GM23338 (cell line): ENCODE measurements at regions not wholly inside any gene's neighbourhood (a gene's known extent, or its start where the extent isn't known, plus 50 kb on each side); places are given as distances from the start of the nearest gene placed in this dataset.

ENCODE experiments used
- ATAC-seq: fragments of 200-7000 bp; cut with Tn5 transposase; 3 replicates; pipeline ENCODE4 v1.9.1; 2020
- DNase-seq: peaks from one replicate; pipeline ENCODE4 v3.0.0-alpha.2; 2015; ENCODE audit warnings: low spot score
- H2AFZ ChIP-seq: fragments of 200-600 bp; sonication (generic); 2 replicates; pipeline ENCODE4 v1.8.0; 2016; ENCODE audit warnings: antibody characterized with exemption, mild to moderate bottlenecking, moderate library complexity
- H3F3A ChIP-seq: fragments of 200-600 bp; sonication (generic); replicated peaks from 2 replicates; pipeline ENCODE4 v1.8.0; 2017; ENCODE audit warnings: antibody characterized with exemption, mixed run types, low read depth
- H3K27ac ChIP-seq: fragments of 200-600 bp; sonication (generic); 2 replicates; pipeline ENCODE4 v1.6.1; 2016; ENCODE audit warnings: low read depth
- H3K27me3 ChIP-seq: fragments of 200-600 bp; sonication (generic); 2 replicates; pipeline ENCODE4 v1.8.0; 2016; ENCODE audit warnings: mild to moderate bottlenecking, mixed run types, moderate library complexity; ENCODE audit not compliant: insufficient read depth
- H3K36me3 ChIP-seq: fragments of 200-600 bp; sonication (generic); 2 replicates; pipeline ENCODE4 v1.8.0; 2016; ENCODE audit warnings: mild to moderate bottlenecking; ENCODE audit not compliant: insufficient read depth
- H3K4me1 ChIP-seq: fragments of 200-600 bp; sonication (generic); 2 replicates; pipeline ENCODE4 v1.8.0; 2016; ENCODE audit warnings: mild to moderate bottlenecking, moderate library complexity; ENCODE audit not compliant: insufficient read depth
- H3K4me2 ChIP-seq: fragments of 200-600 bp; sonication (generic); 2 replicates; pipeline ENCODE4 v1.7.1; 2017; ENCODE audit warnings: mixed run types
- H3K4me3 ChIP-seq: fragments of 200-600 bp; sonication (generic); 2 replicates; pipeline ENCODE4 v1.6.1; 2016; ENCODE audit warnings: mixed run types
- H3K79me2 ChIP-seq: fragments of 200-600 bp; sonication (generic); replicated peaks from 2 replicates; pipeline ENCODE4 v1.8.0; 2017; ENCODE audit warnings: mild to moderate bottlenecking; ENCODE audit not compliant: insufficient read depth
- H3K9me2 ChIP-seq: fragments of 200-600 bp; sonication (generic); 2 replicates; pipeline ENCODE4 v1.8.0; 2017; ENCODE audit not compliant: insufficient read depth
- H4K20me1 ChIP-seq: fragments of 200-600 bp; sonication (generic); replicated peaks from 2 replicates; pipeline ENCODE4 v1.8.0; 2017; ENCODE audit warnings: mild to moderate bottlenecking; ENCODE audit not compliant: insufficient read depth
- H3K27ac Mint-ChIP-seq: 2 replicates; pipeline ENCODE4 v1.8.0; 2020; ENCODE audit warnings: inconsistent platforms, mild to moderate bottlenecking, moderate library complexity, mixed read lengths
- H3K27me3 Mint-ChIP-seq: 3 replicates; pipeline ENCODE4 v1.8.0; 2022; ENCODE audit warnings: low read depth, mild to moderate bottlenecking, moderate library complexity, mixed read lengths, inconsistent platforms; ENCODE audit not compliant: insufficient read depth, poor library complexity
- H3K36me3 Mint-ChIP-seq: 3 replicates; pipeline ENCODE4 v1.8.0; 2021; ENCODE audit warnings: low read depth, mild to moderate bottlenecking, inconsistent platforms, moderate library complexity, mixed read lengths
- H3K4me1 Mint-ChIP-seq: 3 replicates; pipeline ENCODE4 v1.8.0; 2020; ENCODE audit warnings: mild to moderate bottlenecking, inconsistent platforms, mixed read lengths
- H3K4me3 Mint-ChIP-seq: 3 replicates; pipeline ENCODE4 v1.8.0; 2021; ENCODE audit warnings: moderate library complexity, mild to moderate bottlenecking, inconsistent platforms, mixed read lengths
- H3K9me3 Mint-ChIP-seq: 3 replicates; pipeline ENCODE4 v1.8.0; 2020; ENCODE audit warnings: moderate library complexity, mild to moderate bottlenecking, inconsistent platforms, mixed read lengths
- CREB1 ChIP-seq: fragments of 250-450 bp; sonication (Bioruptor Pico); IDR thresholded peaks from 2 replicates; pipeline ENCODE4 v1.5.0; 2020; ENCODE audit warnings: low read depth, mild to moderate bottlenecking, moderate library complexity
- CTCF ChIP-seq, 2 experiments: fragments of 200-600 bp in 1 of 2; sonication (generic) in 1 of 2; conservative IDR thresholded peaks; 2 replicates each; pipeline versions ENCODE4 v1.5.1 to v1.6.1; 2016 to 2017; ENCODE audit warnings: antibody characterized with exemption in 2 of 2, low read depth in 2 of 2, mild to moderate bottlenecking in 2 of 2, moderate library complexity in 1 of 2
- EZH2phosphoT487 ChIP-seq: fragments of 200-600 bp; sonication (generic); IDR thresholded peaks from one replicate; pipeline ENCODE4 v1.8.1; 2018; ENCODE audit warnings: antibody characterized with exemption; ENCODE audit not compliant: unreplicated experiment
- NANOG ChIP-seq: IDR thresholded peaks from 2 replicates; pipeline ENCODE4 v1.6.1; 2016; ENCODE audit warnings: antibody characterized with exemption, borderline replicate concordance
- POLR2AphosphoS5 ChIP-seq: IDR thresholded peaks from 2 replicates; pipeline ENCODE4 v1.6.1; 2016; ENCODE audit warnings: antibody characterized with exemption, low read depth
- REST ChIP-seq: IDR thresholded peaks from one replicate; pipeline ENCODE4 v1.6.1; 2018; ENCODE audit warnings: antibody characterized with exemption; ENCODE audit not compliant: unreplicated experiment
- STAT1 ChIP-seq: IDR thresholded peaks from one replicate; pipeline ENCODE4 v1.6.1; 2016; ENCODE audit warnings: antibody characterized with exemption; ENCODE audit not compliant: unreplicated experiment
- ZNF114 ChIP-seq: fragments of 250-450 bp; sonication (Bioruptor Pico); IDR thresholded peaks from 2 replicates; pipeline ENCODE4 v1.5.0; 2020; ENCODE audit warnings: mild to moderate bottlenecking, moderate library complexity
- ZNF331 ChIP-seq: fragments of 250-450 bp; sonication (Bioruptor Pico); IDR thresholded peaks from 2 replicates; pipeline ENCODE4 v1.5.0; 2020; ENCODE audit warnings: low read depth, mild to moderate bottlenecking, moderate library complexity
- ZNF462 ChIP-seq: fragments of 250-450 bp; sonication (Bioruptor Pico); IDR thresholded peaks from 2 replicates; pipeline ENCODE4 v1.5.0; 2020; ENCODE audit warnings: mild to moderate bottlenecking, moderate library complexity

GRCh38 chr19:31511098-31511497, 161.9 kb upstream of the TSHZ3 start:
- Histone ChIP-seq H3K4me2 (no peak overlapping the region), H3K4me3 (no peak overlapping the region), H3K4me1 (peaks cover 4% of the 10 kb centered on the region), H3K27me3 (no peaks in the 10 kb centered on the region), H3K36me3 (no peaks in the 10 kb centered on the region; the same call in 1 of the 2 replicates), H3K9me2 (no peaks in the 10 kb centered on the region; the same call in 1 of the 2 replicates), H3K79me2 (no peaks in the 10 kb centered on the region), H2AFZ (no peak overlapping the region), H3K27ac (no peak overlapping the region), H4K20me1 (no peaks in the 10 kb centered on the region), H3F3A (no peaks in the 10 kb centered on the region)
- DNase-seq, result no peak
- Mint-ChIP-seq H3K4me3 (no peak overlapping the region), H3K4me1 (peaks cover 15% of the 10 kb centered on the region), H3K36me3 (no peaks in the 10 kb centered on the region), H3K9me3 (no peaks in the 10 kb centered on the region), H3K27ac (no peak overlapping the region), H3K27me3 (peaks cover 1% of the 10 kb centered on the region)
- no peak for TF ChIP-seq CREB1 (CRISPR knock-in tag)
- TF ChIP-seq NANOG, result no peak
- TF ChIP-seq ZNF331, result no peak
- no peak for TF ChIP-seq ZNF462
- TF ChIP-seq REST, result no peak
- TF ChIP-seq EZH2phosphoT487, result no peak
- TF ChIP-seq POLR2AphosphoS5, result no peak
- TF ChIP-seq CTCF (conservative IDR thresholded peaks at IDR 0.05; ENCODE audit: low read depth in 2 of 2), result no peak
- no peak for TF ChIP-seq ZNF114
- no peak for TF ChIP-seq STAT1
- no peak for ATAC-seq
